Endothelial cell of umbilical vein (primary cell): ENCODE measurements at regions not wholly inside any gene's neighbourhood (a gene's known extent, or its start where the extent isn't known, plus 50 kb on each side); places are given as distances from the start of the nearest gene placed in this dataset.

Experiments
- CTCF ChIP-seq, 2 donors: IDR thresholded peaks; 1 replicate in 1 of 2; 2 replicates in 1 of 2; pipeline ENCODE4 v1.5.1; 2011; ENCODE audit warnings: low read length in 2 of 2, mild to moderate bottlenecking in 2 of 2, moderate library complexity in 2 of 2, control low read depth in 1 of 2, inconsistent platforms in 1 of 2, low read depth in 1 of 2; ENCODE audit not compliant: insufficient read depth in 1 of 2; ENCODE audit errors: extremely low read depth in 1 of 2
- EZH2 ChIP-seq: IDR thresholded peaks from 2 replicates; pipeline ENCODE4 v1.6.1; 2012; ENCODE audit warnings: borderline replicate concordance, low read depth, mild to moderate bottlenecking, moderate library complexity, low read length, inconsistent platforms; ENCODE audit not compliant: severe bottlenecking
- POLR2A ChIP-seq: IDR thresholded peaks from 2 replicates; pipeline ENCODE4 v1.6.1; 2012; ENCODE audit warnings: low read depth, mild to moderate bottlenecking, control low read depth, low read length

- TF ChIP-seq CTCF (IDR thresholded peaks at IDR 0.05; ENCODE audit: extremely low read depth in 1 of 2, insufficient read depth in 1 of 2, low read depth in 1 of 2, low read length in 2 of 2) (peak; percentile 44 to 68), POLR2A (no peak), EZH2 (no peak)
Observed at GRCh38 chr4:103786014-103786413, 66.2 kb upstream of the TACR3 start.
